ENCODE measurements at regions not wholly inside any gene's neighbourhood (a gene's known extent, or its start where the extent isn't known, plus 50 kb on each side); places are given as distances from the start of the nearest gene placed in this dataset.

DNA sequence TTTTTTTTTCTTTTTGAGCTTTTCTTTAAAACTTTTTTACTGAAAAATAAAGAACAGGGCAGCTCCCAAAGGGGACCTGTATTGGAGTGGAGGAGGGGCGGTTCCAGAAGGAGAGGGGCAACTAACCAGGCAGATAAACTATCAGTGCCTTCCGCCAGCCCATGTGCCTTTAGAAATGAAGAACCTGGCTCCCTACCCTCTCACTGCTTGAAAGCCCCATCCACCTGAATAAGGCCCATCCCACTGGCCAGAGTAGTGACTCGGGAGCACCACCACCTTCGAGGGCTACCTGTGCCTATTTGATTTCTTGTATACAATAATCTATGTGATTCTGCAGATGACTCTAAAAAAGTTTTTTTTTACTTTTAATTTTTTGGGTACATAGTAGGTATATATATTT lies 276.7 kb downstream of the PSAT1 start:
- no peak for TF ChIP-seq MAZ (IDR thresholded peaks at IDR 0.05; ENCODE audit: borderline replicate concordance, low read depth, low read length)
- no peak for TF ChIP-seq CTCF (IDR thresholded peaks at IDR 0.05)
- no peak for TF ChIP-seq RCOR1 (IDR thresholded peaks at IDR 0.05; ENCODE audit: low read depth, low read length)
- no peak for TF ChIP-seq POLR2A (IDR thresholded peaks at IDR 0.05; ENCODE audit: low read length)
- TF ChIP-seq RNF2 (IDR thresholded peaks at IDR 0.05; ENCODE audit: borderline replicate concordance, low read depth) = no peak
- TF ChIP-seq, protein P1, sequence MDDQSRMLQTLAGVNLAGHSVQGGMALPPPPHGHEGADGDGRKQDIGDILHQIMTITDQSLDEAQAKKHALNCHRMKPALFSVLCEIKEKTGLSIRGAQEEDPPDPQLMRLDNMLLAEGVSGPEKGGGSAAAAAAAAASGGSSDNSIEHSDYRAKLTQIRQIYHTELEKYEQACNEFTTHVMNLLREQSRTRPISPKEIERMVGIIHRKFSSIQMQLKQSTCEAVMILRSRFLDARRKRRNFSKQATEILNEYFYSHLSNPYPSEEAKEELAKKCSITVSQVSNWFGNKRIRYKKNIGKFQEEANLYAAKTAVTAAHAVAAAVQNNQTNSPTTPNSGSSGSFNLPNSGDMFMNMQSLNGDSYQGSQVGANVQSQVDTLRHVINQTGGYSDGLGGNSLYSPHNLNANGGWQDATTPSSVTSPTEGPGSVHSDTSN (IDR thresholded peaks at IDR 0.05) = no peak
- no peak for TF ChIP-seq HDAC2 (IDR thresholded peaks at IDR 0.05)
- no peak for TF ChIP-seq RAD21 (conservative IDR thresholded peaks at IDR 0.05 in 1 of 2, IDR thresholded peaks at IDR 0.05 in 1 of 2)
- TF ChIP-seq EHMT2 (IDR thresholded peaks at IDR 0.05; ENCODE audit: low read depth) = no peak
- TF ChIP-seq, protein P2, sequence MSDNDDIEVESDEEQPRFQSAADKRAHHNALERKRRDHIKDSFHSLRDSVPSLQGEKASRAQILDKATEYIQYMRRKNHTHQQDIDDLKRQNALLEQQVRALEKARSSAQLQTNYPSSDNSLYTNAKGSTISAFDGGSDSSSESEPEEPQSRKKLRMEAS (IDR thresholded peaks at IDR 0.05) = no peak
- no peak for TF ChIP-seq GATA3 (IDR thresholded peaks at IDR 0.05; ENCODE audit: borderline replicate concordance)
- no peak for TF ChIP-seq SREBF2 (IDR thresholded peaks at IDR 0.05)
